WERI-Rb-1 (cell line): ENCODE measurements at regions not wholly inside any gene's neighbourhood (a gene's known extent, or its start where the extent isn't known, plus 50 kb on each side); places are given as distances from the start of the nearest gene placed in this dataset.
"Not testable (repeated sequence)": the region's sequence is repeated elsewhere in the genome, so short reads cannot be mapped to it uniquely, and the experiment has no call there.

ENCODE experiments used
- DNase-seq: peaks from one replicate; pipeline ENCODE4 v3.0.0-alpha.2; 2020
- H3K27ac ChIP-seq: fragments of 250-450 bp; sonication (Bioruptor Pico); 2 replicates; pipeline ENCODE4 v1.5.1; 2020; ENCODE audit warnings: mild to moderate bottlenecking, moderate library complexity
- H3K27me3 ChIP-seq: fragments of 250-450 bp; sonication (Bioruptor Pico); 2 replicates; pipeline ENCODE4 v1.5.1; 2021; ENCODE audit warnings: mild to moderate bottlenecking, low read depth, moderate library complexity; ENCODE audit not compliant: insufficient read depth, severe bottlenecking
- H3K36me3 ChIP-seq: fragments of 250-450 bp; sonication (Bioruptor Pico); 2 replicates; pipeline ENCODE4 v1.5.1; 2020; ENCODE audit warnings: mild to moderate bottlenecking, moderate library complexity
- H3K4me3 ChIP-seq: 2 replicates; pipeline ENCODE4 v1.5.1; 2011; ENCODE audit warnings: low read depth, mild to moderate bottlenecking, control low read depth, low read length
- H3K9me3 ChIP-seq: fragments of 250-450 bp; sonication (Bioruptor Pico); 2 replicates; pipeline ENCODE4 v1.5.1; 2021; ENCODE audit warnings: mild to moderate bottlenecking, moderate library complexity; ENCODE audit not compliant: severe bottlenecking
- CTCF ChIP-seq: IDR thresholded peaks from 2 replicates; pipeline ENCODE4 v1.5.1; 2011; ENCODE audit warnings: low read depth, mild to moderate bottlenecking, control low read depth, inconsistent platforms, low read length

GRCh38 chr18:51346404-51346803 is 148.9 kb upstream of the MEX3C start:
- Histone ChIP-seq H3K4me3 (no peak overlapping the region), H3K36me3 (no peaks in the 10 kb centered on the region), H3K9me3 (no peaks in the 10 kb centered on the region), H3K27me3 (no peaks in the 10 kb centered on the region), H3K27ac (no peak overlapping the region)
- TF ChIP-seq CTCF: no peak
- DNase-seq: no peak

GRCh38 chr18:51350081-51350480 is 152.6 kb upstream of the MEX3C start:
- no peak for TF ChIP-seq CTCF
- Histone ChIP-seq H3K27ac (no peak overlapping the region), H3K9me3 (no peaks in the 10 kb centered on the region), H3K36me3 (no peaks in the 10 kb centered on the region), H3K27me3 (no peaks in the 10 kb centered on the region), H3K4me3 (no peak overlapping the region)
- DNase-seq: no peak

GRCh38 chr18:51355841-51356240 is 158.4 kb upstream of the MEX3C start:
- no peak overlapping the region for H3K27ac ChIP-seq
- DNase-seq: no peak
- no peaks in the 10 kb centered on the region for H3K36me3 ChIP-seq
- TF ChIP-seq CTCF: no peak
- H3K4me3 ChIP-seq: no peak overlapping the region
- H3K27me3 ChIP-seq: no peaks in the 10 kb centered on the region
- H3K9me3 ChIP-seq: no peaks in the 10 kb centered on the region

- H3K4me3 ChIP-seq, H3K9me3 ChIP-seq, DNase-seq, H3K36me3 ChIP-seq, H3K27ac ChIP-seq, H3K27me3 ChIP-seq: not testable (repeated sequence)
These were observed 162.8 kb upstream of the MEX3C start for GRCh38 chr18:51360301-51360700.

GRCh38 chr18:51361130-51361860 is 163.8 kb upstream of the MEX3C start:
- H3K27ac ChIP-seq: 0 out of 2 replicates have a peak overlapping the region, but pooled peaks have one; percentile 27

GRCh38 chr18:51363384-51363783 is 165.9 kb upstream of the MEX3C start:
- no peak for DNase-seq

More at GRCh38 chr18:51361130-51361860, 163.8 kb upstream of the MEX3C start:
- Histone ChIP-seq H3K9me3 (no peaks in the 10 kb centered on the region), H3K36me3 (no peaks in the 10 kb centered on the region), H3K4me3 (no peak overlapping the region), H3K27me3 (no peaks in the 10 kb centered on the region)
- TF ChIP-seq CTCF: no peak
- no peak for DNase-seq

More at GRCh38 chr18:51363384-51363783, 165.9 kb upstream of the MEX3C start:
- Histone ChIP-seq H3K36me3 (no peaks in the 10 kb centered on the region), H3K4me3 (no peak overlapping the region), H3K27ac (no peak overlapping the region), H3K9me3 (no peaks in the 10 kb centered on the region), H3K27me3 (no peaks in the 10 kb centered on the region)
- TF ChIP-seq CTCF: no peak
